ENCODE measurements at regions not wholly inside any gene's neighbourhood (a gene's known extent, or its start where the extent isn't known, plus 50 kb on each side); places are given as distances from the start of the nearest gene placed in this dataset.

DNA sequence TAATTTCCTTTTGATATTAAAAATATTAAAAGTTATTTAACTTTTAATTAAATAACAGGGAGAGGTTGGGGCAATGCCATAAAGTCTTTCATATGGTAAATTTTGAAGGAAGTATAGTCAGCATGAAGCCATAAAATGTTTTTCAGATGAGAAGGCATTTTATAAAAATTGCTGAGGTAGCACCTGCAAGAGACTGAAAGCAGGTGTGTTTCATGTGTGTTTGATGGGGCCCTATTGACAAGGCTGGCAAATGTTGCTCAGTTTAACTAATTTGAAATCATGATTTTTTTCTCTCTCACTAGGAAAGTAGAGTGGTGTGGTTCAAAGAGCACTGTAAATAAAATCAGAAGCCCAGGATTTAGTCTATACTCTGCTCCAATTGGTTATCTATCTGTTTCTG, 805.8 kb upstream of the C9orf72 start:
- no peaks in the 10 kb centered on the region for H3K36me3 Mint-ChIP-seq (ENCODE audit: insufficient read depth, unreplicated experiment)
- TF ChIP-seq, protein P1, sequence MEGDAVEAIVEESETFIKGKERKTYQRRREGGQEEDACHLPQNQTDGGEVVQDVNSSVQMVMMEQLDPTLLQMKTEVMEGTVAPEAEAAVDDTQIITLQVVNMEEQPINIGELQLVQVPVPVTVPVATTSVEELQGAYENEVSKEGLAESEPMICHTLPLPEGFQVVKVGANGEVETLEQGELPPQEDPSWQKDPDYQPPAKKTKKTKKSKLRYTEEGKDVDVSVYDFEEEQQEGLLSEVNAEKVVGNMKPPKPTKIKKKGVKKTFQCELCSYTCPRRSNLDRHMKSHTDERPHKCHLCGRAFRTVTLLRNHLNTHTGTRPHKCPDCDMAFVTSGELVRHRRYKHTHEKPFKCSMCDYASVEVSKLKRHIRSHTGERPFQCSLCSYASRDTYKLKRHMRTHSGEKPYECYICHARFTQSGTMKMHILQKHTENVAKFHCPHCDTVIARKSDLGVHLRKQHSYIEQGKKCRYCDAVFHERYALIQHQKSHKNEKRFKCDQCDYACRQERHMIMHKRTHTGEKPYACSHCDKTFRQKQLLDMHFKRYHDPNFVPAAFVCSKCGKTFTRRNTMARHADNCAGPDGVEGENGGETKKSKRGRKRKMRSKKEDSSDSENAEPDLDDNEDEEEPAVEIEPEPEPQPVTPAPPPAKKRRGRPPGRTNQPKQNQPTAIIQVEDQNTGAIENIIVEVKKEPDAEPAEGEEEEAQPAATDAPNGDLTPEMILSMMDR (IDR thresholded peaks at IDR 0.05; ENCODE audit: insufficient read depth in 1 of 2, low read depth in 1 of 2, low read length in 1 of 2, severe bottlenecking in 1 of 2, unreplicated experiment in 1 of 2) = no peak
- Histone ChIP-seq H3K36me3 (ENCODE audit: control insufficient read depth, insufficient read depth, low read length) (no peaks in the 10 kb centered on the region), H3K4me3 (ENCODE audit: low read depth, low read length) (no peak overlapping the region), H3K27me3 (replicated peaks; ENCODE audit: control insufficient read depth, insufficient read depth, low read length) (no peaks in the 10 kb centered on the region), H3K9me3 (no peaks in the 10 kb centered on the region), H3K4me1 (no peaks in the 10 kb centered on the region)
- H3K9me3 Mint-ChIP-seq (ENCODE audit: unreplicated experiment) = no peaks in the 10 kb centered on the region
- BruUV-seq (replicated peaks) = no TSS peak
- H3K27ac Mint-ChIP-seq (ENCODE audit: unreplicated experiment) = no peak overlapping the region
- no peaks in the 10 kb centered on the region for H3K27me3 Mint-ChIP-seq (ENCODE audit: insufficient read depth, unreplicated experiment)
- ChIA-PET CTCF (no interaction called here), POLR2A (no interaction called here)
- no peak for DNase-seq
- H3K4me3 Mint-ChIP-seq (ENCODE audit: unreplicated experiment) = no peak overlapping the region
- intact Hi-C loops (cut with micrococcal nuclease; ENCODE audit: unreplicated experiment) = no loop called here
- H3K4me1 Mint-ChIP-seq (ENCODE audit: low read depth, unreplicated experiment) = no peaks in the 10 kb centered on the region

DNA sequence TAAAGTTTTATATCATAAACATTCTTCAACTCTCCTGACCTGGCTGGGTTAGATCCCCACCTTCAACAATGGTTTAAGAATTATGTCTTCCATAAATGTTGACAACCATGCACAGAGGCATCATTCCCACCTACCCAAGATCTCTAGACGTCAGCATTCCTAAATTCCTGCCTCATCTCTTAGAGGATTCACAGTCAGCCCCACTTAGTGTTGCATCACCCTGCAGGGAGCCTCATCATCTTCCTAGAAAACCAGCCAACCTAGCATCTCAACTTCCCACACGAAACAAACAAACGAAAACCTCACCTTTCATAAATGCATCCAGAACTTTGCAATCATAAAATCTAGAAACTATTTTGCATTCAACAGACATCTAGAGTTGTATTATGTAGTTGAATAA, 816.1 kb upstream of the C9orf72 start:
- ChIA-PET POLR2A (no interaction called here), CTCF (no interaction called here)
- TF ChIP-seq, protein P1 (IDR thresholded peaks at IDR 0.05; ENCODE audit: insufficient read depth in 1 of 2, low read depth in 1 of 2, low read length in 1 of 2, severe bottlenecking in 1 of 2, unreplicated experiment in 1 of 2) = no peak
- intact Hi-C loops (cut with micrococcal nuclease; ENCODE audit: unreplicated experiment) = no loop called here
- no peaks in the 10 kb centered on the region for H3K36me3 ChIP-seq (ENCODE audit: control insufficient read depth, insufficient read depth, low read length)
- H3K4me1 ChIP-seq = no peaks in the 10 kb centered on the region
- Mint-ChIP-seq H3K4me3 (ENCODE audit: unreplicated experiment) (no peak overlapping the region), H3K4me1 (ENCODE audit: low read depth, unreplicated experiment) (no peaks in the 10 kb centered on the region), H3K27me3 (ENCODE audit: insufficient read depth, unreplicated experiment) (no peaks in the 10 kb centered on the region), H3K36me3 (ENCODE audit: insufficient read depth, unreplicated experiment) (no peaks in the 10 kb centered on the region), H3K9me3 (ENCODE audit: unreplicated experiment) (peaks cover 12% of the 10 kb centered on the region), H3K27ac (ENCODE audit: unreplicated experiment) (no peak overlapping the region)
- no peaks in the 10 kb centered on the region for H3K27me3 ChIP-seq (replicated peaks; ENCODE audit: control insufficient read depth, insufficient read depth, low read length)
- H3K4me3 ChIP-seq (ENCODE audit: low read depth, low read length) = no peak overlapping the region
- no peaks in the 10 kb centered on the region for H3K9me3 ChIP-seq
- DNase-seq = no peak
- BruUV-seq (replicated peaks) = no TSS peak

DNA sequence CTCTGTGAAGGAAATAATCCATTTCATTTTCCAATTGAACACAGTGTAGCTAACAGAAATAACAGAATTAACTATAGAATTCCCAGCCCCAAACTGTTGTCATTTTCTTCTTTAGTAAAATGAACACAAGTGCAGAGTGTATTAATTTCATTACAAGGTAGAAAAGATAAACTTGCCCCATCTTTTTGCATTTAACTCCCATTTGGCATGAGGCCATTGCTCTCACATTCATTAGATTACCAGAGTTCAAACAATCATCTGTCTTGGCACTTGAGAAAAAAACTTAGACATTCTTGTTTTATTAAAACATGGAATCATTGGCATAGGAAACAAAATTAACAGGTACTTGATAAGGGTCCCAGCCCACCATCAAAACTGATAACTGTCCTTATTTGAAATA, 821.5 kb upstream of the C9orf72 start:
- DNase-seq = no peak
- ChIA-PET CTCF (no interaction called here), POLR2A (no interaction called here)
- TF ChIP-seq, protein P1 (IDR thresholded peaks at IDR 0.05; ENCODE audit: insufficient read depth in 1 of 2, low read depth in 1 of 2, low read length in 1 of 2, severe bottlenecking in 1 of 2, unreplicated experiment in 1 of 2) = no peak
- Histone ChIP-seq H3K27me3 (replicated peaks; ENCODE audit: control insufficient read depth, insufficient read depth, low read length) (no peaks in the 10 kb centered on the region), H3K4me3 (ENCODE audit: low read depth, low read length) (no peak overlapping the region), H3K36me3 (ENCODE audit: control insufficient read depth, insufficient read depth, low read length) (no peaks in the 10 kb centered on the region), H3K4me1 (no peaks in the 10 kb centered on the region), H3K9me3 (no peaks in the 10 kb centered on the region)
- Mint-ChIP-seq H3K27ac (ENCODE audit: unreplicated experiment) (no peak overlapping the region), H3K9me3 (ENCODE audit: unreplicated experiment) (no peaks in the 10 kb centered on the region), H3K36me3 (ENCODE audit: insufficient read depth, unreplicated experiment) (no peaks in the 10 kb centered on the region), H3K27me3 (ENCODE audit: insufficient read depth, unreplicated experiment) (no peaks in the 10 kb centered on the region), H3K4me3 (ENCODE audit: unreplicated experiment) (no peak overlapping the region), H3K4me1 (ENCODE audit: low read depth, unreplicated experiment) (no peaks in the 10 kb centered on the region)
- BruUV-seq (replicated peaks) = no TSS peak
- intact Hi-C loops (cut with micrococcal nuclease; ENCODE audit: unreplicated experiment) = no loop called here
